GM23338 (cell line): ENCODE measurements at regions not wholly inside any gene's neighbourhood (a gene's known extent, or its start where the extent isn't known, plus 50 kb on each side); places are given as distances from the start of the nearest gene placed in this dataset.
A peak's percentile ranks its signal among the peaks of the same experiment; 100 is the strongest.
"Not testable (repeated sequence)": the region's sequence is repeated elsewhere in the genome, so short reads cannot be mapped to it uniquely, and the experiment has no call there.

ENCODE experiments used
- ATAC-seq: fragments of 200-7000 bp; cut with Tn5 transposase; 3 replicates; pipeline ENCODE4 v1.9.1; 2020
- DNase-seq: peaks from one replicate; pipeline ENCODE4 v3.0.0-alpha.2; 2015; ENCODE audit warnings: low spot score
- H2AFZ ChIP-seq: fragments of 200-600 bp; sonication (generic); 2 replicates; pipeline ENCODE4 v1.8.0; 2016; ENCODE audit warnings: antibody characterized with exemption, mild to moderate bottlenecking, moderate library complexity
- H3F3A ChIP-seq: fragments of 200-600 bp; sonication (generic); replicated peaks from 2 replicates; pipeline ENCODE4 v1.8.0; 2017; ENCODE audit warnings: antibody characterized with exemption, mixed run types, low read depth
- H3K27ac ChIP-seq: fragments of 200-600 bp; sonication (generic); 2 replicates; pipeline ENCODE4 v1.6.1; 2016; ENCODE audit warnings: low read depth
- H3K27me3 ChIP-seq: fragments of 200-600 bp; sonication (generic); 2 replicates; pipeline ENCODE4 v1.8.0; 2016; ENCODE audit warnings: mild to moderate bottlenecking, mixed run types, moderate library complexity; ENCODE audit not compliant: insufficient read depth
- H3K36me3 ChIP-seq: fragments of 200-600 bp; sonication (generic); 2 replicates; pipeline ENCODE4 v1.8.0; 2016; ENCODE audit warnings: mild to moderate bottlenecking; ENCODE audit not compliant: insufficient read depth
- H3K4me1 ChIP-seq: fragments of 200-600 bp; sonication (generic); 2 replicates; pipeline ENCODE4 v1.8.0; 2016; ENCODE audit warnings: mild to moderate bottlenecking, moderate library complexity; ENCODE audit not compliant: insufficient read depth
- H3K4me2 ChIP-seq: fragments of 200-600 bp; sonication (generic); 2 replicates; pipeline ENCODE4 v1.7.1; 2017; ENCODE audit warnings: mixed run types
- H3K4me3 ChIP-seq: fragments of 200-600 bp; sonication (generic); 2 replicates; pipeline ENCODE4 v1.6.1; 2016; ENCODE audit warnings: mixed run types
- H3K79me2 ChIP-seq: fragments of 200-600 bp; sonication (generic); replicated peaks from 2 replicates; pipeline ENCODE4 v1.8.0; 2017; ENCODE audit warnings: mild to moderate bottlenecking; ENCODE audit not compliant: insufficient read depth
- H3K9me2 ChIP-seq: fragments of 200-600 bp; sonication (generic); 2 replicates; pipeline ENCODE4 v1.8.0; 2017; ENCODE audit not compliant: insufficient read depth
- H4K20me1 ChIP-seq: fragments of 200-600 bp; sonication (generic); replicated peaks from 2 replicates; pipeline ENCODE4 v1.8.0; 2017; ENCODE audit warnings: mild to moderate bottlenecking; ENCODE audit not compliant: insufficient read depth
- H3K27ac Mint-ChIP-seq: 2 replicates; pipeline ENCODE4 v1.8.0; 2020; ENCODE audit warnings: inconsistent platforms, mild to moderate bottlenecking, moderate library complexity, mixed read lengths
- H3K27me3 Mint-ChIP-seq: 3 replicates; pipeline ENCODE4 v1.8.0; 2022; ENCODE audit warnings: low read depth, mild to moderate bottlenecking, moderate library complexity, mixed read lengths, inconsistent platforms; ENCODE audit not compliant: insufficient read depth, poor library complexity
- H3K36me3 Mint-ChIP-seq: 3 replicates; pipeline ENCODE4 v1.8.0; 2021; ENCODE audit warnings: low read depth, mild to moderate bottlenecking, inconsistent platforms, moderate library complexity, mixed read lengths
- H3K4me1 Mint-ChIP-seq: 3 replicates; pipeline ENCODE4 v1.8.0; 2020; ENCODE audit warnings: mild to moderate bottlenecking, inconsistent platforms, mixed read lengths
- H3K4me3 Mint-ChIP-seq: 3 replicates; pipeline ENCODE4 v1.8.0; 2021; ENCODE audit warnings: moderate library complexity, mild to moderate bottlenecking, inconsistent platforms, mixed read lengths
- H3K9me3 Mint-ChIP-seq: 3 replicates; pipeline ENCODE4 v1.8.0; 2020; ENCODE audit warnings: moderate library complexity, mild to moderate bottlenecking, inconsistent platforms, mixed read lengths
- CREB1 ChIP-seq: fragments of 250-450 bp; sonication (Bioruptor Pico); IDR thresholded peaks from 2 replicates; pipeline ENCODE4 v1.5.0; 2020; ENCODE audit warnings: low read depth, mild to moderate bottlenecking, moderate library complexity
- EZH2 ChIP-seq: fragments of 200-600 bp; sonication (generic); IDR thresholded peaks from one replicate; pipeline ENCODE4 v1.8.0; 2017; ENCODE audit warnings: antibody characterized with exemption, mild to moderate bottlenecking, low read depth; ENCODE audit not compliant: unreplicated experiment
- EZH2phosphoT487 ChIP-seq: fragments of 200-600 bp; sonication (generic); IDR thresholded peaks from one replicate; pipeline ENCODE4 v1.8.1; 2018; ENCODE audit warnings: antibody characterized with exemption; ENCODE audit not compliant: unreplicated experiment
- POLR2AphosphoS5 ChIP-seq: IDR thresholded peaks from 2 replicates; pipeline ENCODE4 v1.6.1; 2016; ENCODE audit warnings: antibody characterized with exemption, low read depth
- ZNF331 ChIP-seq: fragments of 250-450 bp; sonication (Bioruptor Pico); IDR thresholded peaks from 2 replicates; pipeline ENCODE4 v1.5.0; 2020; ENCODE audit warnings: low read depth, mild to moderate bottlenecking, moderate library complexity
- TF ChIP-seq, protein P1 (sequence below): IDR thresholded peaks from one replicate; pipeline ENCODE4 v1.6.1; 2018; ENCODE audit warnings: antibody characterized with exemption; ENCODE audit not compliant: unreplicated experiment

- TF ChIP-seq, protein P1, sequence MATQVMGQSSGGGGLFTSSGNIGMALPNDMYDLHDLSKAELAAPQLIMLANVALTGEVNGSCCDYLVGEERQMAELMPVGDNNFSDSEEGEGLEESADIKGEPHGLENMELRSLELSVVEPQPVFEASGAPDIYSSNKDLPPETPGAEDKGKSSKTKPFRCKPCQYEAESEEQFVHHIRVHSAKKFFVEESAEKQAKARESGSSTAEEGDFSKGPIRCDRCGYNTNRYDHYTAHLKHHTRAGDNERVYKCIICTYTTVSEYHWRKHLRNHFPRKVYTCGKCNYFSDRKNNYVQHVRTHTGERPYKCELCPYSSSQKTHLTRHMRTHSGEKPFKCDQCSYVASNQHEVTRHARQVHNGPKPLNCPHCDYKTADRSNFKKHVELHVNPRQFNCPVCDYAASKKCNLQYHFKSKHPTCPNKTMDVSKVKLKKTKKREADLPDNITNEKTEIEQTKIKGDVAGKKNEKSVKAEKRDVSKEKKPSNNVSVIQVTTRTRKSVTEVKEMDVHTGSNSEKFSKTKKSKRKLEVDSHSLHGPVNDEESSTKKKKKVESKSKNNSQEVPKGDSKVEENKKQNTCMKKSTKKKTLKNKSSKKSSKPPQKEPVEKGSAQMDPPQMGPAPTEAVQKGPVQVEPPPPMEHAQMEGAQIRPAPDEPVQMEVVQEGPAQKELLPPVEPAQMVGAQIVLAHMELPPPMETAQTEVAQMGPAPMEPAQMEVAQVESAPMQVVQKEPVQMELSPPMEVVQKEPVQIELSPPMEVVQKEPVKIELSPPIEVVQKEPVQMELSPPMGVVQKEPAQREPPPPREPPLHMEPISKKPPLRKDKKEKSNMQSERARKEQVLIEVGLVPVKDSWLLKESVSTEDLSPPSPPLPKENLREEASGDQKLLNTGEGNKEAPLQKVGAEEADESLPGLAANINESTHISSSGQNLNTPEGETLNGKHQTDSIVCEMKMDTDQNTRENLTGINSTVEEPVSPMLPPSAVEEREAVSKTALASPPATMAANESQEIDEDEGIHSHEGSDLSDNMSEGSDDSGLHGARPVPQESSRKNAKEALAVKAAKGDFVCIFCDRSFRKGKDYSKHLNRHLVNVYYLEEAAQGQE: no peak
- TF ChIP-seq ZNF331 (CRISPR knock-in tag): no peak
Measured at GRCh38 chr4:89491761-89492160, 184.2 kb upstream of the GPRIN3 start (continued).

DNA sequence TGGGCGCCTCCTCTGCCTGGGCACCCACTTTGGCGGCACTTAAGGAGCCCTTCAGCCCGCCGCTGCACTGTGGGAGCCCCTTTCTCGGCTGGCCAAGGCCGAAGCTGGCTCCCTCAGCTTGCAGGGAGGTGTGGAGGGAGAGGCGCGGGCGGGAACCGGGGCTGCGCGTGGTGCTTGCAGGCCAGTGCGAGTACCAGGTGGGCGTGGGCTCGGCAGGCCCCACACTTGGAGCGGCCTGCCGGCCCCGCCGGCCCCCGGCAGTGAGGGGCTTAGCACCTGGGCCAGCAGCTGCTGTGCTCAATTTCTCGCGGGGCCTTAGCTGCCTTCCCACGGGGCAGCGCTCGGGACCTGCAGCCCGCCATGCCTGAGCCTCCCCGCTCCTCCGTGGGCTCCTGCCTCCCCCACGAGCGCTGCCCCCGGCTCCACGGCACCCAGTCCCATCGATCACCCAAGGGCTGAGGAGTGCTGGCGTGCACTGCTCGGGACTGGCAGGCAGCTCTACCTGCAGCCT, 182.4 kb upstream of the GPRIN3 start:
- not testable (repeated sequence) for H3K36me3 Mint-ChIP-seq
- peak; percentile 35 for ATAC-seq

DNA sequence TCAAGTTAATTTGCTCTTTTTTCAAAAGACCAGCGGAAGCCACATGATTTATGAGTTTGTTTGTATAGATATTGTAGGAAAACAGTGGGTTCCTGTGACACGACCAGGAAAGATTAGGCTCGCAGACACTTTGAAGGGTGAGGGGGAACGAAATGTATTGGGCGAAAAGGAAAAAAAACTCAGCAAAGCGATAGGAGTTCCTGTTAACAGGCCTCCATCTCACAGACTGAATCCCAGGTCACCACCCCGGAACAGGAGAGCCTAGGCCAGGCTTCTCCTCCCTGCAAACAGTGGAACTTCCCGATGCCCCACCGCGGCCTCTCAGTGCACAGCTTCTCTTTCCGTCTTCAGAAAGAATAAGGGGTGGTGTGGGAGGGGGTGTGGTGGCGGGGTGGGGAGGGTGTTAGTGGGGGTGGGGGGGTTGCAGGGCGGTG, 181.8 kb upstream of the GPRIN3 start:
- Mint-ChIP-seq H3K27ac (no peak overlapping the region), H3K9me3 (no peaks in the 10 kb centered on the region; the same call in 2 of the 3 replicates), H3K36me3 (no peaks in the 10 kb centered on the region; the same call in 1 of the 3 replicates), H3K27me3 (peaks cover 2% of the 10 kb centered on the region), H3K4me3 (no peak overlapping the region; the same call in 2 of the 3 replicates), H3K4me1 (peaks cover 26% of the 10 kb centered on the region)
- peak overlapping the region; percentile 72; the same call in 1 of the 2 replicates for H2AFZ ChIP-seq
- no peak overlapping the region for H3K27ac ChIP-seq
- peaks cover 26% of the 10 kb centered on the region for H3K4me1 ChIP-seq
- no peaks in the 10 kb centered on the region for H3K9me2 ChIP-seq
- H3K4me3 ChIP-seq: no peak overlapping the region
- peak; percentile 57 for DNase-seq
- no peaks in the 10 kb centered on the region for H4K20me1 ChIP-seq
- no peaks in the 10 kb centered on the region for H3K36me3 ChIP-seq
- H3F3A ChIP-seq: no peaks in the 10 kb centered on the region
- no peaks in the 10 kb centered on the region for H3K79me2 ChIP-seq
- ATAC-seq: peak; percentile 88
- no peak overlapping the region for H3K4me2 ChIP-seq
- no peaks in the 10 kb centered on the region for H3K27me3 ChIP-seq
- TF ChIP-seq POLR2AphosphoS5 (no peak), ZNF331 (CRISPR knock-in tag) (no peak), CREB1 (CRISPR knock-in tag) (no peak), EZH2 (no peak), EZH2phosphoT487 (no peak)

More for the DNA sequence above, 182.4 kb upstream of the GPRIN3 start:
- H3K27ac Mint-ChIP-seq, H3K27me3 Mint-ChIP-seq, H4K20me1 ChIP-seq, H3K4me3 Mint-ChIP-seq, H3K27ac ChIP-seq, H3K9me3 Mint-ChIP-seq, H3F3A ChIP-seq, H2AFZ ChIP-seq, H3K9me2 ChIP-seq, H3K27me3 ChIP-seq, H3K79me2 ChIP-seq, H3K4me2 ChIP-seq, H3K4me3 ChIP-seq, DNase-seq, H3K36me3 ChIP-seq: not testable (repeated sequence)
- H3K4me1 Mint-ChIP-seq: peaks cover 26% of the 10 kb centered on the region
- peaks cover 26% of the 10 kb centered on the region for H3K4me1 ChIP-seq
